ENCODE measurements at regions not wholly inside any gene's neighbourhood (a gene's known extent, or its start where the extent isn't known, plus 50 kb on each side); places are given as distances from the start of the nearest gene placed in this dataset.
"Not testable (repeated sequence)": the region's sequence is repeated elsewhere in the genome, so short reads cannot be mapped to it uniquely, and the experiment has no call there.

DNA sequence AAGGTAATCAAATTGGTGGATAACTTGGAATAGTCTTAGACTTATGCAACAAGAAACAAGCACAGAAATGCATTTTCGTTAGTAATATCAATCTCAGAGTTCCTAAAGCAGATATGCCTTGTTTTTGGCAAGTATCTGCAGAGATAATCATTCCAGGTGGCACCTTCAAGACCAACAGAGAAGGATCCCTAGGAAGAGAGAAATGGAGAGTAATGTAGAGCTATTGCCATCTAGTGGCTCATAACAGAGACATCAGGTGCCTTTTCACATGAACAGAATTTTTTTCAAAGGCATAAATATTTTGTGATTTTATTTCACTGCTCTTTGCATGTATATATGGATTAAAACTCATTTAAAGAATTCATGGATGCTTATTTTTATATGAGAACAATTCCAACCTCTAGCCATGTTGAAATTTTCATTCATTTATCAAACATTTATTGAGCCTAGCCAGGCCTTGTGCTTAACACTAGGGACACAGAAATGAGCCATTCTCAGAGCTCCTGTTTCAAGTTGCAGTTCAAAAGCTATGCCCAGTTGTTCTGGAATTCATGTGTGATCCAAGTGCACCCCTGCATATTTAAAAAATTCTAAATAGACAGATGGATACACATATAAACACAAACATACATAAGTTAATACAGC is 117.5 kb upstream of the OR13F1 start:
- no peak overlapping the region for H3K4me3 ChIP-seq (ENCODE audit: low read depth, low read length)
- TF ChIP-seq, protein P1, sequence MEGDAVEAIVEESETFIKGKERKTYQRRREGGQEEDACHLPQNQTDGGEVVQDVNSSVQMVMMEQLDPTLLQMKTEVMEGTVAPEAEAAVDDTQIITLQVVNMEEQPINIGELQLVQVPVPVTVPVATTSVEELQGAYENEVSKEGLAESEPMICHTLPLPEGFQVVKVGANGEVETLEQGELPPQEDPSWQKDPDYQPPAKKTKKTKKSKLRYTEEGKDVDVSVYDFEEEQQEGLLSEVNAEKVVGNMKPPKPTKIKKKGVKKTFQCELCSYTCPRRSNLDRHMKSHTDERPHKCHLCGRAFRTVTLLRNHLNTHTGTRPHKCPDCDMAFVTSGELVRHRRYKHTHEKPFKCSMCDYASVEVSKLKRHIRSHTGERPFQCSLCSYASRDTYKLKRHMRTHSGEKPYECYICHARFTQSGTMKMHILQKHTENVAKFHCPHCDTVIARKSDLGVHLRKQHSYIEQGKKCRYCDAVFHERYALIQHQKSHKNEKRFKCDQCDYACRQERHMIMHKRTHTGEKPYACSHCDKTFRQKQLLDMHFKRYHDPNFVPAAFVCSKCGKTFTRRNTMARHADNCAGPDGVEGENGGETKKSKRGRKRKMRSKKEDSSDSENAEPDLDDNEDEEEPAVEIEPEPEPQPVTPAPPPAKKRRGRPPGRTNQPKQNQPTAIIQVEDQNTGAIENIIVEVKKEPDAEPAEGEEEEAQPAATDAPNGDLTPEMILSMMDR (conservative IDR thresholded peaks at IDR 0.05; ENCODE audit: low read depth, low read length), result peak; percentile 84
- peak; percentile 12 for DNase-seq (ENCODE audit: low read depth)

DNA sequence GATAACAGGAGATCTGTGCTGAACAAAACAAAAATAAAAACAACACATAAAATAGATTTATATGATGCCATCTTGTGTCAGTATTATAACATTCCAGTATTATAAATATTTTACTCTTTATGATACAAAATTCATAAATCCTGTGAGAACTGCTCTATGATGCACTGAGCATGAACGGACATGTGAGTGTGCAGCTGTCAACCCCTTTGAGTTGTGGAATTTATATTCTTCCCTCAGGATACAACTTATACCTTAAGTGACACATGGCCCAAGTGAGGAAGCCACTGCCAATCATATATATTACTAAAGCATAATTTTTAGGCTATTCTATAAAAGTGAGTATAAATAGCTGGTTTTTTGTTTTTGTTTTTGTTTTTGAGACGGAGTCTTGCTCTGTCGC is 116.0 kb upstream of the OR13F1 start:
- TF ChIP-seq, protein P1 (conservative IDR thresholded peaks at IDR 0.05; ENCODE audit: low read depth, low read length), result no peak
- no peak for DNase-seq (ENCODE audit: low read depth)
- no peak overlapping the region for H3K4me3 ChIP-seq (ENCODE audit: low read depth, low read length)

DNA sequence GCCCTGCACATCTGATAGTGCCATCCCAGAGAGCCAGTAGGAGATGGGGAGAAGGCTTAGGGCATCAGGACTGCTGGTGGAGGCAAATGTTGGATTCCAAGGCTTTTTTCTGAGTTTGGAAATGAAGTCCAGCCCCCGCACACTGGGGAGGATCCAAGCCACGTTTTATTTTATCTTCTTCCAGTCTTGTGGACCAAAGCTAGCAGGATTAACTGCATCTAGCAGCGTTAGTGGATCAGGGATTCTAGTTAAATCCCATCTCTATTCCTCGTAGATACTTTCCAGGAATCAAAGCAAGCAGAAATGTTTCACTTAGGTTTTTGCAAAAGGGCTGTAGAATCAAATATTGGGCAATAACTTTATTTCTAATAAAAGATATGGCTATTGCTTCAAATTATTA is 114.7 kb upstream of the OR13F1 start:
- no peak overlapping the region for H3K4me3 ChIP-seq (ENCODE audit: low read depth, low read length)
- TF ChIP-seq, protein P1 (conservative IDR thresholded peaks at IDR 0.05; ENCODE audit: low read depth, low read length), result no peak
- no peak for DNase-seq (ENCODE audit: low read depth)

DNA sequence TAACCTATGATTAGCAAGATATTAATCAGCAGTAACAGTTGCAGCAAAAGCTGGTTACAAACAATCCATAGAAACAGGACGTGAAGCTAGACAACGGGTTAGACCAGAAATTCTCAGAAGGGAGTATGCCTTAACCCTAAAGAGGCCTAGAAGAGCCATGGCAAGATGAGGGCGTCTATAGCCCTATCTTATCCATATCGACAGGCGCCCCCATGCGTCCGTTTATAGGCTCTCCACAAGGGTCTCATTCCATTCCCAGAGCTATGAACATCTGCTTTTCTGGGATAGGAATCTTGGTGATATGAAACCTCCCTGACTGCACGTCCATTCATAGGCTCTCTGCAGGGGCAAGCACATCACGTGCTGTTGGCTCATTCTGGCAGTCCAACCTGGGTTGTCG is 109.2 kb upstream of the OR13F1 start:
- not testable (repeated sequence) for H3K4me3 ChIP-seq (ENCODE audit: low read depth, low read length); DNase-seq (ENCODE audit: low read depth)

DNA sequence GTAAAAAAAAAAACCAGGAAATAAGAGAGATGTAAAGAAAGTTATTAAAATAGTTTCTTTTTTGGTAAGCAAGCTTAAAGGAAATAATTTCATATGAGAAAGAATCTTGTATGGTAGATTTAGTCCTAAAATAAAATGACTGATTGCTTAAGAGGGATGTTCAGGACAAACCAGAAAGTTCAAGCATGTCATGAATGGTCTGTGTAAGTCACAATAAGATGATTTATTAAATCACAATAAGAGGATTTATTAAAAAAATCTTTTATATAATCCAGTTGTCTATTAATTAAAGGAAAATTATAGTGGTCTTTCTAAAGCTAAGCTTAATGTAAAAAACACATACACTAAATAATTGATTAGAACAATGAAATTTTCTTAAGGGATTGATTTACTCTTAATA is 91.8 kb upstream of the OR13F1 start:
- TF ChIP-seq, protein P1 (conservative IDR thresholded peaks at IDR 0.05; ENCODE audit: low read depth, low read length), result no peak
- DNase-seq (ENCODE audit: low read depth), result no peak
- no peak overlapping the region for H3K4me3 ChIP-seq (ENCODE audit: low read depth, low read length)

DNA sequence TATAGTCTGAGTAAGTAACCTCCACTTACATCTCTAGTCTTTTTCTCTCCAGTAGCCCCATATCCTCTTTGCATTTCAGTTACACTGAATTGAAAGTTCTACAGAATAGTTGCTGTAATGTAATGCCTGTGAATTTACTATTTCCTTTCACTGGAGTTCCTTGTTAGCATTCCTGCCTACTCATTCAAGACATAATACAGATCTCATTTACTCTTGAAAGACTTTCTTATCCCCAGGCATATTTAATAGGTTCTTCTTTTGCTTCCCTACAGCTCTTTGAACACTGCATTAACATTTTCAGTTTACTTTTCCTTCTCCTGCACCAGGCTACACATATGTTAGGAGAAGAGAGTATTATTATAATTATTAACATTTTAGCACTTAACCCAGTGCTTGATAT is 87.6 kb upstream of the OR13F1 start:
- TF ChIP-seq, protein P1 (conservative IDR thresholded peaks at IDR 0.05; ENCODE audit: low read depth, low read length), result no peak
- H3K4me3 ChIP-seq (ENCODE audit: low read depth, low read length), result no peak overlapping the region
- DNase-seq (ENCODE audit: low read depth), result no peak

DNA sequence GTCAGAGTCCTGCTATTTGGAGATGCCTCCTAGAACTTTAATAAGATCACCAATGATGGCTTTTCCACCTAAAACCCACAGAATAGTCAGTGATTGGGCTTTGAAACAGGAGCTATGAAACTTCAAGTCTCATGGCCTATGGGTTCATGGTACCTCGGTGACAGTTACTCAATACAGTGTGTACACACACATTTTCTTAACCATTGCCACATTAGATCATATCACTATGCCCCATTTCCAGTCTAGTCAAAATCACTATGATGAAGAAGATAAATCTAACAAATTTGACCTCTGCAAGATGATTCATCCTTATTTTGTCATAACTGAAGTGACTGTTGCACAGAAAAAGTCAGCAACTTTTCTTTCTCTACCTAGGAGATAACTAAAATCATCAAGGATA is 86.8 kb upstream of the OR13F1 start:
- TF ChIP-seq, protein P1 (conservative IDR thresholded peaks at IDR 0.05; ENCODE audit: low read depth, low read length), result no peak
- H3K4me3 ChIP-seq (ENCODE audit: low read depth, low read length), result no peak overlapping the region
- DNase-seq (ENCODE audit: low read depth), result no peak
